H1 (cell line): ENCODE measurements at regions not wholly inside any gene's neighbourhood (a gene's known extent, or its start where the extent isn't known, plus 50 kb on each side); places are given as distances from the start of the nearest gene placed in this dataset.

Source experiments
- CTCF ChIA-PET: fragments of 300-600 bp; sonication (Branson Sonifier 250); formaldehyde crosslinking; loops from one replicate; lab custom pipeline; 2021; ENCODE audit not compliant: partially characterized antibody; lab: Charles Lee
- POLR2A ChIA-PET: fragments of 300-600 bp; sonication (Branson Sonifier 250); formaldehyde crosslinking; loops from one replicate; lab custom pipeline; 2021; ENCODE audit warnings: inconsistent platforms; ENCODE audit not compliant: partially characterized antibody; lab: Charles Lee
- DNase-seq, 2 experiments: peaks; one replicate each; pipeline versions ENCODE4 v3.0.0 to v3.0.0-alpha.2; 2010 to 2022; ENCODE audit warnings: low spot score in 2 of 2, low read depth in 1 of 2, mixed read lengths in 1 of 2
- FAIRE-seq: peaks from 2 replicates; lab custom pipeline; 2011; peaks lifted over from hg19 to GRCh38; lab: Jason Lieb, UNC
- H2AFZ ChIP-seq: 2 replicates; pipeline ENCODE4 v1.8.1; 2012; ENCODE audit warnings: low read length, inconsistent platforms
- H2AK5ac ChIP-seq: 2 replicates; pipeline ENCODE4 v1.6.1; 2013; ENCODE audit warnings: low read depth, low read length
- H2BK120ac ChIP-seq: replicated peaks from 2 replicates; pipeline ENCODE3; 2013; ENCODE audit warnings: low read depth, low read length, inconsistent platforms
- H2BK12ac ChIP-seq: 2 replicates; pipeline ENCODE4 v1.6.1; 2013; ENCODE audit warnings: low read depth, low read length
- H2BK15ac ChIP-seq: 2 replicates; pipeline ENCODE4 v1.6.1; 2013; ENCODE audit warnings: low read length
- H2BK20ac ChIP-seq: 2 replicates; pipeline ENCODE4 v1.6.1; 2013; ENCODE audit warnings: low read length
- H2BK5ac ChIP-seq: 2 replicates; pipeline ENCODE4 v1.6.1; 2013; ENCODE audit warnings: low read depth, low read length
- H3K14ac ChIP-seq: 2 replicates; pipeline ENCODE4 v1.6.1; 2013; ENCODE audit warnings: inconsistent platforms; ENCODE audit not compliant: insufficient read length
- H3K18ac ChIP-seq: 2 replicates; pipeline ENCODE4 v1.6.1; 2013; ENCODE audit warnings: low read length; ENCODE audit errors: extremely low read depth
- H3K23ac ChIP-seq: 2 replicates; pipeline ENCODE4 v1.6.1; 2013; ENCODE audit warnings: inconsistent platforms; ENCODE audit not compliant: insufficient read length
- H3K23me2 ChIP-seq: 2 replicates; pipeline ENCODE4 v1.6.1; 2013; ENCODE audit warnings: low read depth, low read length
- H3K27ac ChIP-seq: 2 replicates; pipeline ENCODE4 v1.6.1; 2011; ENCODE audit warnings: low read depth, low read length, inconsistent platforms
- H3K27me3 ChIP-seq, 4 experiments: replicated peaks in 1 of 4; 1 replicate in 1 of 4; 2 replicates in 3 of 4; pipeline versions ENCODE4 v1.6.1 to v1.8.1; 2011 to 2013; ENCODE audit warnings: low read length in 3 of 4, mild to moderate bottlenecking in 3 of 4, inconsistent platforms in 2 of 4, mixed read lengths in 2 of 4, moderate library complexity in 1 of 4; ENCODE audit not compliant: control insufficient read depth in 3 of 4, insufficient read depth in 3 of 4; ENCODE audit errors: extremely low read depth in 1 of 4
- H3K36me3 ChIP-seq, 4 experiments: 2 replicates each; pipeline versions ENCODE4 v1.6.1 to v1.8.1; 2011 to 2013; ENCODE audit warnings: mild to moderate bottlenecking in 4 of 4, low read length in 3 of 4, moderate library complexity in 2 of 4, control low read depth in 1 of 4, inconsistent platforms in 1 of 4; ENCODE audit not compliant: insufficient read depth in 4 of 4, control insufficient read depth in 2 of 4
- H3K4ac ChIP-seq: replicated peaks from 2 replicates; pipeline ENCODE3; 2013; ENCODE audit warnings: low read length, low read depth, mixed read lengths, inconsistent platforms; ENCODE audit not compliant: insufficient read length
- H3K4me1 ChIP-seq, 4 experiments: replicated peaks in 1 of 4; 1 replicate in 1 of 4; 2 replicates in 3 of 4; pipeline versions ENCODE4 v1.6.1 to v1.8.1; 2011 to 2013; ENCODE audit warnings: low read length in 3 of 4, inconsistent platforms in 2 of 4, mixed read lengths in 1 of 4; ENCODE audit not compliant: insufficient read depth in 4 of 4, control insufficient read depth in 3 of 4
- H3K4me2 ChIP-seq, 2 experiments: 2 replicates each; pipeline versions ENCODE4 v1.6.1 to v1.8.1; 2011 to 2013; ENCODE audit warnings: low read depth in 2 of 2, low read length in 2 of 2, control low read depth in 1 of 2, inconsistent platforms in 1 of 2, mild to moderate bottlenecking in 1 of 2; ENCODE audit not compliant: insufficient read depth in 1 of 2
- H3K4me3 ChIP-seq, 4 experiments: fragments of 200-600, 300-600 bp in 1 of 4; sonication (generic), shearing (Covaris generic), sonication (Bioruptor Twin) in 1 of 4; 2 replicates each; pipeline versions ENCODE4 v1.5.1 to v1.8.1; 2011 to 2016; ENCODE audit warnings: low read length in 4 of 4, low read depth in 3 of 4, control low read depth in 2 of 4, inconsistent platforms in 2 of 4, mild to moderate bottlenecking in 2 of 4, mixed read lengths in 1 of 4, moderate library complexity in 1 of 4; ENCODE audit not compliant: insufficient read depth in 2 of 4; ENCODE audit errors: extremely low read depth in 1 of 4
- H3K56ac ChIP-seq: replicated peaks from 2 replicates; pipeline ENCODE3; 2013; ENCODE audit warnings: low read depth, mild to moderate bottlenecking, mixed read lengths, low read length, inconsistent platforms; ENCODE audit not compliant: insufficient read length
- H3K79me1 ChIP-seq: 2 replicates; pipeline ENCODE4 v1.6.1; 2013; ENCODE audit warnings: low read depth, low read length, control low read depth
- H3K79me2 ChIP-seq, 2 experiments: 2 replicates each; pipeline versions ENCODE4 v1.6.1 to v1.8.1; 2012 to 2013; ENCODE audit warnings: low read length in 2 of 2, mild to moderate bottlenecking in 2 of 2, inconsistent platforms in 1 of 2; ENCODE audit not compliant: insufficient read depth in 2 of 2, control insufficient read depth in 1 of 2
- H3K9ac ChIP-seq, 4 experiments: replicated peaks in 1 of 4; 1 replicate in 1 of 4; 2 replicates in 3 of 4; pipeline versions ENCODE4 v1.6.1 to v1.8.1; 2011 to 2013; ENCODE audit warnings: low read depth in 3 of 4, low read length in 3 of 4, control low read depth in 2 of 4, mild to moderate bottlenecking in 2 of 4, moderate library complexity in 2 of 4, inconsistent platforms in 1 of 4; ENCODE audit errors: extremely low read depth in 1 of 4
- H3K9me3 ChIP-seq, 2 experiments: 2 replicates each; pipeline versions ENCODE4 v1.6.1 to v1.8.1; 2012 to 2013; ENCODE audit warnings: mild to moderate bottlenecking in 2 of 2, moderate library complexity in 2 of 2, control low read depth in 1 of 2, inconsistent platforms in 1 of 2, low read depth in 1 of 2, low read length in 1 of 2, mixed read lengths in 1 of 2; ENCODE audit not compliant: insufficient read depth in 2 of 2
- H4K20me1 ChIP-seq, 2 experiments: replicated peaks in 1 of 2; 2 replicates each; pipeline versions ENCODE3 to v1.8.1; 2011 to 2013; ENCODE audit warnings: inconsistent platforms in 2 of 2, low read length in 2 of 2, mild to moderate bottlenecking in 1 of 2; ENCODE audit not compliant: insufficient read depth in 2 of 2, control insufficient read depth in 1 of 2
- H4K5ac ChIP-seq: 2 replicates; pipeline ENCODE4 v1.6.1; 2013; ENCODE audit warnings: low read length, low read depth, mixed read lengths, inconsistent platforms; ENCODE audit not compliant: insufficient read length
- H4K8ac ChIP-seq: 2 replicates; pipeline ENCODE4 v1.8.0; 2013; ENCODE audit warnings: mild to moderate bottlenecking, moderate library complexity, low read length, inconsistent platforms; ENCODE audit not compliant: insufficient read depth; ENCODE audit errors: extremely low read depth
- H4K91ac ChIP-seq: replicated peaks from 2 replicates; pipeline ENCODE3; 2013; ENCODE audit warnings: low read length, mixed read lengths, inconsistent platforms; ENCODE audit not compliant: insufficient read length
- BACH1 ChIP-seq: IDR thresholded peaks from 2 replicates; pipeline ENCODE4 v1.6.1; 2012; ENCODE audit warnings: low read length, improper control_type of control experiment
- CBX5 ChIP-seq: fragments of 300-800, 300-1000 bp; sonication (generic); IDR thresholded peaks from 2 replicates; pipeline ENCODE4 v1.7.1; 2016; ENCODE audit warnings: antibody characterized with exemption, low read length, low read depth
- CREB1 ChIP-seq: IDR thresholded peaks from 2 replicates; pipeline ENCODE4 v1.6.1; 2012; ENCODE audit warnings: inconsistent platforms
- CTCF ChIP-seq, 3 experiments: IDR thresholded peaks; 1 replicate in 2 of 3; 2 replicates in 1 of 3; pipeline versions ENCODE4 v1.5.1 to v1.6.1; 2011; ENCODE audit warnings: low read length in 3 of 3, mild to moderate bottlenecking in 3 of 3, inconsistent platforms in 2 of 3, low read depth in 1 of 3, moderate library complexity in 1 of 3; ENCODE audit not compliant: insufficient read depth in 1 of 3; ENCODE audit errors: control extremely low read depth in 1 of 3
- GTF2F1 ChIP-seq: IDR thresholded peaks from 2 replicates; pipeline ENCODE4 v1.6.1; 2012; ENCODE audit warnings: low read depth, low read length, improper control_type of control experiment, borderline replicate concordance
- JUND ChIP-seq: IDR thresholded peaks from 2 replicates; pipeline ENCODE4 v1.6.1; 2011; ENCODE audit warnings: mild to moderate bottlenecking, improper control_type of control experiment, low read length
- NANOG ChIP-seq: IDR thresholded peaks from 2 replicates; pipeline ENCODE4 v1.6.1; 2011; ENCODE audit warnings: low read length, low read depth, mild to moderate bottlenecking, inconsistent platforms; ENCODE audit not compliant: insufficient read depth, poor library complexity, severe bottlenecking
- POLR2A ChIP-seq, 2 experiments: IDR thresholded peaks; 1 replicate in 1 of 2; 2 replicates in 1 of 2; pipeline ENCODE4 v1.6.1; 2011; ENCODE audit warnings: low read depth in 2 of 2, low read length in 2 of 2, mild to moderate bottlenecking in 2 of 2; ENCODE audit errors: control extremely low read depth in 1 of 2
- POLR2AphosphoS5 ChIP-seq: IDR thresholded peaks from 2 replicates; pipeline ENCODE4 v1.6.1; 2011; ENCODE audit warnings: low read depth, low read length
- RNF2 ChIP-seq: fragments of 200-900, 300-1000 bp; sonication (generic); IDR thresholded peaks from 2 replicates; pipeline ENCODE4 v1.7.1; 2016; ENCODE audit warnings: borderline replicate concordance, low read depth, mild to moderate bottlenecking, antibody characterized with exemption, low read length; ENCODE audit not compliant: poor library complexity, severe bottlenecking; ENCODE audit errors: missing control alignments
- SP2 ChIP-seq: IDR thresholded peaks from 2 replicates; pipeline ENCODE4 v1.6.1; 2012; ENCODE audit warnings: mild to moderate bottlenecking, low read length, inconsistent platforms
- ZNF274 ChIP-seq: IDR thresholded peaks from 2 replicates; pipeline ENCODE4 v1.7.0; 2012; ENCODE audit warnings: low read length, borderline replicate concordance; ENCODE audit errors: extremely low read depth
- WGBS, 2 experiments: shearing (Covaris generic) in 1 of 2; methylation state at CpG; one replicate each; pipeline versions ENCODE4 v1.1.6 to v1.1.7; 2013 to 2015; ENCODE audit warnings: low lambda C conversion rate in 2 of 2, mixed read lengths in 2 of 2, inconsistent platforms in 1 of 2, low coverage in 1 of 2, missing lambda C conversion rate in 1 of 2; ENCODE audit not compliant: insufficient replicate concordance in 2 of 2, insufficient coverage in 1 of 2, insufficient read length in 1 of 2; ENCODE audit errors: extremely low coverage in 1 of 2, missing lambda C conversion rate in 1 of 2; 5-methylcytosine and 5-hydroxymethylcytosine counted together

- Histone ChIP-seq H3K36me3 (no peaks in the 10 kb centered on the region), H3K79me2 (no peaks in the 10 kb centered on the region), H2BK15ac (no peak overlapping the region), H3K27me3 (peaks cover 0 to 1% (median 0%) of the 10 kb centered on the region in 4 experiments; a peak in 1 of 7 replicates), H2AFZ (no peak overlapping the region), H2BK120ac (no peak overlapping the region), H2AK5ac (no peak overlapping the region), H3K23ac (no peak overlapping the region), H3K18ac (no peak overlapping the region), H4K5ac (no peak overlapping the region), H2BK5ac (no peak overlapping the region), H3K4me2 (no peak overlapping the region), H3K4ac (no peak overlapping the region), H3K4me1 (no peaks in the 10 kb centered on the region), H3K56ac (no peak overlapping the region), H4K20me1 (no peaks in the 10 kb centered on the region), H4K8ac (no peak overlapping the region), H3K14ac (no peak overlapping the region), H2BK12ac (no peak overlapping the region), H3K23me2 (no peaks in the 10 kb centered on the region), H4K91ac (no peak overlapping the region), H3K4me3 (no peak overlapping the region), H2BK20ac (no peak overlapping the region), H3K79me1 (no peaks in the 10 kb centered on the region), H3K9ac (no peak overlapping the region), H3K9me3 (no peaks in the 10 kb centered on the region), H3K27ac (no peak overlapping the region)
- FAIRE-seq (no peak), DNase-seq (no peak)
- POLR2A ChIA-PET: no interaction called here
- 83% methylated on average over 4 of the region's 4 CpGs; no CpG with 5 or more reads in 1 of the 2 experiments for WGBS, 2 experiments
- CTCF ChIA-PET: no interaction called here
- no peak for TF ChIP-seq POLR2A (IDR thresholded peaks at IDR 0.05; ENCODE audit: control extremely low read depth in 1 of 2, low read depth in 2 of 2, low read length in 2 of 2)
- no peak for TF ChIP-seq JUND
- no peak for TF ChIP-seq BACH1
- TF ChIP-seq CTCF (IDR thresholded peaks at IDR 0.05; ENCODE audit: control extremely low read depth in 1 of 3, insufficient read depth in 1 of 3, low read depth in 1 of 3, low read length in 3 of 3): no peak
- no peak for TF ChIP-seq GTF2F1
- TF ChIP-seq CREB1: no peak
- no peak for TF ChIP-seq ZNF274
- TF ChIP-seq RNF2: no peak
- TF ChIP-seq NANOG: no peak
- TF ChIP-seq POLR2AphosphoS5: no peak
- no peak for TF ChIP-seq CBX5
- TF ChIP-seq SP2: no peak
Observed at GRCh38 chr13:90436697-90437096, 910.8 kb upstream of the MIR17HG start.
